H1 (cell line): ENCODE measurements at regions not wholly inside any gene's neighbourhood (a gene's known extent, or its start where the extent isn't known, plus 50 kb on each side); places are given as distances from the start of the nearest gene placed in this dataset.

ENCODE experiments used
- CTCF ChIA-PET: fragments of 300-600 bp; sonication (Branson Sonifier 250); formaldehyde crosslinking; loops from one replicate; lab custom pipeline; 2021; ENCODE audit not compliant: partially characterized antibody; lab: Charles Lee
- POLR2A ChIA-PET: fragments of 300-600 bp; sonication (Branson Sonifier 250); formaldehyde crosslinking; loops from one replicate; lab custom pipeline; 2021; ENCODE audit warnings: inconsistent platforms; ENCODE audit not compliant: partially characterized antibody; lab: Charles Lee
- DNase-seq, 2 experiments: peaks; one replicate each; pipeline versions ENCODE4 v3.0.0 to v3.0.0-alpha.2; 2010 to 2022; ENCODE audit warnings: low spot score in 2 of 2, low read depth in 1 of 2, mixed read lengths in 1 of 2
- FAIRE-seq: peaks from 2 replicates; lab custom pipeline; 2011; peaks lifted over from hg19 to GRCh38; lab: Jason Lieb, UNC
- H2AFZ ChIP-seq: 2 replicates; pipeline ENCODE4 v1.8.1; 2012; ENCODE audit warnings: low read length, inconsistent platforms
- H2AK5ac ChIP-seq: 2 replicates; pipeline ENCODE4 v1.6.1; 2013; ENCODE audit warnings: low read depth, low read length
- H2BK120ac ChIP-seq: replicated peaks from 2 replicates; pipeline ENCODE3; 2013; ENCODE audit warnings: low read depth, low read length, inconsistent platforms
- H2BK12ac ChIP-seq: 2 replicates; pipeline ENCODE4 v1.6.1; 2013; ENCODE audit warnings: low read depth, low read length
- H2BK15ac ChIP-seq: 2 replicates; pipeline ENCODE4 v1.6.1; 2013; ENCODE audit warnings: low read length
- H2BK20ac ChIP-seq: 2 replicates; pipeline ENCODE4 v1.6.1; 2013; ENCODE audit warnings: low read length
- H2BK5ac ChIP-seq: 2 replicates; pipeline ENCODE4 v1.6.1; 2013; ENCODE audit warnings: low read depth, low read length
- H3K14ac ChIP-seq: 2 replicates; pipeline ENCODE4 v1.6.1; 2013; ENCODE audit warnings: inconsistent platforms; ENCODE audit not compliant: insufficient read length
- H3K18ac ChIP-seq: 2 replicates; pipeline ENCODE4 v1.6.1; 2013; ENCODE audit warnings: low read length; ENCODE audit errors: extremely low read depth
- H3K23ac ChIP-seq: 2 replicates; pipeline ENCODE4 v1.6.1; 2013; ENCODE audit warnings: inconsistent platforms; ENCODE audit not compliant: insufficient read length
- H3K23me2 ChIP-seq: 2 replicates; pipeline ENCODE4 v1.6.1; 2013; ENCODE audit warnings: low read depth, low read length
- H3K27ac ChIP-seq: 2 replicates; pipeline ENCODE4 v1.6.1; 2011; ENCODE audit warnings: low read depth, low read length, inconsistent platforms
- H3K27me3 ChIP-seq, 4 experiments: replicated peaks in 1 of 4; 1 replicate in 1 of 4; 2 replicates in 3 of 4; pipeline versions ENCODE4 v1.6.1 to v1.8.1; 2011 to 2013; ENCODE audit warnings: low read length in 3 of 4, mild to moderate bottlenecking in 3 of 4, inconsistent platforms in 2 of 4, mixed read lengths in 2 of 4, moderate library complexity in 1 of 4; ENCODE audit not compliant: control insufficient read depth in 3 of 4, insufficient read depth in 3 of 4; ENCODE audit errors: extremely low read depth in 1 of 4
- H3K36me3 ChIP-seq, 4 experiments: 2 replicates each; pipeline versions ENCODE4 v1.6.1 to v1.8.1; 2011 to 2013; ENCODE audit warnings: mild to moderate bottlenecking in 4 of 4, low read length in 3 of 4, moderate library complexity in 2 of 4, control low read depth in 1 of 4, inconsistent platforms in 1 of 4; ENCODE audit not compliant: insufficient read depth in 4 of 4, control insufficient read depth in 2 of 4
- H3K4ac ChIP-seq: replicated peaks from 2 replicates; pipeline ENCODE3; 2013; ENCODE audit warnings: low read length, low read depth, mixed read lengths, inconsistent platforms; ENCODE audit not compliant: insufficient read length
- H3K4me1 ChIP-seq, 4 experiments: replicated peaks in 1 of 4; 1 replicate in 1 of 4; 2 replicates in 3 of 4; pipeline versions ENCODE4 v1.6.1 to v1.8.1; 2011 to 2013; ENCODE audit warnings: low read length in 3 of 4, inconsistent platforms in 2 of 4, mixed read lengths in 1 of 4; ENCODE audit not compliant: insufficient read depth in 4 of 4, control insufficient read depth in 3 of 4
- H3K4me2 ChIP-seq, 2 experiments: 2 replicates each; pipeline versions ENCODE4 v1.6.1 to v1.8.1; 2011 to 2013; ENCODE audit warnings: low read depth in 2 of 2, low read length in 2 of 2, control low read depth in 1 of 2, inconsistent platforms in 1 of 2, mild to moderate bottlenecking in 1 of 2; ENCODE audit not compliant: insufficient read depth in 1 of 2
- H3K4me3 ChIP-seq, 4 experiments: fragments of 200-600, 300-600 bp in 1 of 4; sonication (generic), shearing (Covaris generic), sonication (Bioruptor Twin) in 1 of 4; 2 replicates each; pipeline versions ENCODE4 v1.5.1 to v1.8.1; 2011 to 2016; ENCODE audit warnings: low read length in 4 of 4, low read depth in 3 of 4, control low read depth in 2 of 4, inconsistent platforms in 2 of 4, mild to moderate bottlenecking in 2 of 4, mixed read lengths in 1 of 4, moderate library complexity in 1 of 4; ENCODE audit not compliant: insufficient read depth in 2 of 4; ENCODE audit errors: extremely low read depth in 1 of 4
- H3K56ac ChIP-seq: replicated peaks from 2 replicates; pipeline ENCODE3; 2013; ENCODE audit warnings: low read depth, mild to moderate bottlenecking, mixed read lengths, low read length, inconsistent platforms; ENCODE audit not compliant: insufficient read length
- H3K79me1 ChIP-seq: 2 replicates; pipeline ENCODE4 v1.6.1; 2013; ENCODE audit warnings: low read depth, low read length, control low read depth
- H3K79me2 ChIP-seq, 2 experiments: 2 replicates each; pipeline versions ENCODE4 v1.6.1 to v1.8.1; 2012 to 2013; ENCODE audit warnings: low read length in 2 of 2, mild to moderate bottlenecking in 2 of 2, inconsistent platforms in 1 of 2; ENCODE audit not compliant: insufficient read depth in 2 of 2, control insufficient read depth in 1 of 2
- H3K9ac ChIP-seq, 4 experiments: replicated peaks in 1 of 4; 1 replicate in 1 of 4; 2 replicates in 3 of 4; pipeline versions ENCODE4 v1.6.1 to v1.8.1; 2011 to 2013; ENCODE audit warnings: low read depth in 3 of 4, low read length in 3 of 4, control low read depth in 2 of 4, mild to moderate bottlenecking in 2 of 4, moderate library complexity in 2 of 4, inconsistent platforms in 1 of 4; ENCODE audit errors: extremely low read depth in 1 of 4
- H3K9me3 ChIP-seq, 2 experiments: 2 replicates each; pipeline versions ENCODE4 v1.6.1 to v1.8.1; 2012 to 2013; ENCODE audit warnings: mild to moderate bottlenecking in 2 of 2, moderate library complexity in 2 of 2, control low read depth in 1 of 2, inconsistent platforms in 1 of 2, low read depth in 1 of 2, low read length in 1 of 2, mixed read lengths in 1 of 2; ENCODE audit not compliant: insufficient read depth in 2 of 2
- H4K20me1 ChIP-seq, 2 experiments: replicated peaks in 1 of 2; 2 replicates each; pipeline versions ENCODE3 to v1.8.1; 2011 to 2013; ENCODE audit warnings: inconsistent platforms in 2 of 2, low read length in 2 of 2, mild to moderate bottlenecking in 1 of 2; ENCODE audit not compliant: insufficient read depth in 2 of 2, control insufficient read depth in 1 of 2
- H4K5ac ChIP-seq: 2 replicates; pipeline ENCODE4 v1.6.1; 2013; ENCODE audit warnings: low read length, low read depth, mixed read lengths, inconsistent platforms; ENCODE audit not compliant: insufficient read length
- H4K8ac ChIP-seq: 2 replicates; pipeline ENCODE4 v1.8.0; 2013; ENCODE audit warnings: mild to moderate bottlenecking, moderate library complexity, low read length, inconsistent platforms; ENCODE audit not compliant: insufficient read depth; ENCODE audit errors: extremely low read depth
- H4K91ac ChIP-seq: replicated peaks from 2 replicates; pipeline ENCODE3; 2013; ENCODE audit warnings: low read length, mixed read lengths, inconsistent platforms; ENCODE audit not compliant: insufficient read length
- ASH2L ChIP-seq: fragments of 200-600, 300-600 bp; sonication (generic); IDR thresholded peaks from one replicate; pipeline ENCODE4 v1.7.1; 2017; ENCODE audit warnings: low read length
- CHD2 ChIP-seq: IDR thresholded peaks from 2 replicates; pipeline ENCODE4 v1.6.1; 2012; ENCODE audit warnings: low read length, improper control_type of control experiment
- EP300 ChIP-seq, 2 experiments: IDR thresholded peaks; 1 replicate in 1 of 2; 2 replicates in 1 of 2; pipeline ENCODE4 v1.6.1; 2011 to 2012; ENCODE audit warnings: low read depth in 2 of 2, low read length in 2 of 2, mild to moderate bottlenecking in 2 of 2, borderline replicate concordance in 1 of 2, inconsistent platforms in 1 of 2, moderate library complexity in 1 of 2
- HDAC2 ChIP-seq, 2 experiments: fragments of 300-600 bp in 1 of 2; sonication (generic) in 1 of 2; IDR thresholded peaks; 2 replicates each; pipeline ENCODE4 v1.6.1; 2011 to 2012; ENCODE audit warnings: low read depth in 2 of 2, low read length in 2 of 2, mild to moderate bottlenecking in 2 of 2, moderate library complexity in 2 of 2, borderline replicate concordance in 1 of 2, inconsistent platforms in 1 of 2
- JUN ChIP-seq: IDR thresholded peaks from 2 replicates; pipeline ENCODE4 v1.6.1; 2011; ENCODE audit warnings: low read depth, mild to moderate bottlenecking, improper control_type of control experiment, low read length
- KDM1A ChIP-seq: fragments of 200-600, 300-600 bp; sonication (generic); IDR thresholded peaks from 2 replicates; pipeline ENCODE4 v1.7.1; 2016; ENCODE audit warnings: mild to moderate bottlenecking, low read length, borderline replicate concordance
- SIN3A ChIP-seq, 2 experiments: IDR thresholded peaks in 1 of 2; conservative IDR thresholded peaks in 1 of 2; 2 replicates each; pipeline ENCODE4 v1.6.1; 2011 to 2012; ENCODE audit warnings: low read length in 2 of 2, improper control_type of control experiment in 1 of 2, low read depth in 1 of 2, mild to moderate bottlenecking in 1 of 2
- SP2 ChIP-seq: IDR thresholded peaks from 2 replicates; pipeline ENCODE4 v1.6.1; 2012; ENCODE audit warnings: mild to moderate bottlenecking, low read length, inconsistent platforms
- SP4 ChIP-seq: IDR thresholded peaks from 2 replicates; pipeline ENCODE4 v1.6.1; 2012; ENCODE audit warnings: low read length, inconsistent platforms
- TAF7 ChIP-seq: optimal IDR thresholded peaks from 2 replicates; pipeline ENCODE3; 2011; ENCODE audit warnings: low read depth, mild to moderate bottlenecking, inconsistent platforms, low read length, moderate library complexity, borderline replicate concordance
- ZNF274 ChIP-seq: IDR thresholded peaks from 2 replicates; pipeline ENCODE4 v1.7.0; 2012; ENCODE audit warnings: low read length, borderline replicate concordance; ENCODE audit errors: extremely low read depth
- WGBS, 2 experiments: shearing (Covaris generic) in 1 of 2; methylation state at CpG; one replicate each; pipeline versions ENCODE4 v1.1.6 to v1.1.7; 2013 to 2015; ENCODE audit warnings: low lambda C conversion rate in 2 of 2, mixed read lengths in 2 of 2, inconsistent platforms in 1 of 2, low coverage in 1 of 2, missing lambda C conversion rate in 1 of 2; ENCODE audit not compliant: insufficient replicate concordance in 2 of 2, insufficient coverage in 1 of 2, insufficient read length in 1 of 2; ENCODE audit errors: extremely low coverage in 1 of 2, missing lambda C conversion rate in 1 of 2; 5-methylcytosine and 5-hydroxymethylcytosine counted together
- TF ChIP-seq, protein P1 (sequence below): IDR thresholded peaks from 2 replicates; pipeline ENCODE4 v1.6.1; 2011; ENCODE audit warnings: low read depth, mild to moderate bottlenecking, low read length; ENCODE audit not compliant: insufficient read depth

DNA sequence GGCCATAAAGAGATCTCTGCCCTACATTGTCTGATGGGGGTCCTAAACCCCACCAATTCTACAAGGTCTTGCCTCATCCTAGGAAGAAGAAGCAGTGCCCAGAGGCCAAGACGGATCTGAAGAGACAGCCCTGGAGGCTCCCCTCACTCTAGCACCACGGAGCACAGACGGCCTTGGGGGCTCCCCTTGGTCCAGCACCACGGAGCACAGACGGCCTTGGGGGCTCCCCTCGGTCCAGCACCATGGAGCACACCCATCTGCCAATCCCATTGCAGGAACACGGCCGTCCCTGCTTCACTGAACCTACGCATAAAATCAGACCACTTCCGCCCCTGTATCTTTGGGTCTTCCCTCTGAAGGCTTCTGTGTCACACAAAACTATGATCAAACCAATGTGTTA, 215.1 kb upstream of the SALL3 start:
- H2BK120ac ChIP-seq: no peak overlapping the region
- no peak overlapping the region for H2BK12ac ChIP-seq
- H3K4me2 ChIP-seq: no peak overlapping the region
- no peak overlapping the region for H3K4me3 ChIP-seq
- H2BK20ac ChIP-seq: no peak overlapping the region
- H3K56ac ChIP-seq: no peak overlapping the region
- no peaks in the 10 kb centered on the region for H3K23me2 ChIP-seq
- H3K9ac ChIP-seq: no peak overlapping the region
- H4K8ac ChIP-seq: no peak overlapping the region
- no peaks in the 10 kb centered on the region for H4K20me1 ChIP-seq
- H4K91ac ChIP-seq: no peak overlapping the region
- H3K36me3 ChIP-seq: no peaks in the 10 kb centered on the region
- no peak overlapping the region for H3K23ac ChIP-seq
- no peak for TF ChIP-seq EP300 (IDR thresholded peaks at IDR 0.05; ENCODE audit: borderline replicate concordance in 1 of 2, low read depth in 2 of 2, low read length in 2 of 2)
- TF ChIP-seq HDAC2 (IDR thresholded peaks at IDR 0.05; ENCODE audit: borderline replicate concordance in 1 of 2, low read depth in 2 of 2, low read length in 2 of 2): no peak
- no peak for TF ChIP-seq KDM1A
- TF ChIP-seq CHD2: no peak
- TF ChIP-seq SP2: no peak
- no peak for TF ChIP-seq TAF7
- no peak for TF ChIP-seq SIN3A (conservative IDR thresholded peaks at IDR 0.05 in 1 of 2, IDR thresholded peaks at IDR 0.05 in 1 of 2; ENCODE audit: low read depth in 1 of 2, low read length in 2 of 2)
- no peak for TF ChIP-seq JUN
- TF ChIP-seq SP4: no peak
- TF ChIP-seq ZNF274: no peak
- TF ChIP-seq, protein P1, sequence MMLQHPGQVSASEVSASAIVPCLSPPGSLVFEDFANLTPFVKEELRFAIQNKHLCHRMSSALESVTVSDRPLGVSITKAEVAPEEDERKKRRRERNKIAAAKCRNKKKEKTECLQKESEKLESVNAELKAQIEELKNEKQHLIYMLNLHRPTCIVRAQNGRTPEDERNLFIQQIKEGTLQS: no peak
- TF ChIP-seq ASH2L: no peak
- no peak overlapping the region for H2BK15ac ChIP-seq
- H3K79me1 ChIP-seq: no peaks in the 10 kb centered on the region
- 96% methylated on average over 10 of the region's 10 CpGs; no CpG with 5 or more reads in 1 of the 2 experiments for WGBS, 2 experiments
- no peaks in the 10 kb centered on the region for H3K79me2 ChIP-seq
- no peak overlapping the region for H3K14ac ChIP-seq
- H2AK5ac ChIP-seq: no peak overlapping the region
- no peak overlapping the region for H2AFZ ChIP-seq
- CTCF ChIA-PET: no interaction called here
- H3K4me1 ChIP-seq: peaks cover 0 to 13% (median under 1%) of the 10 kb centered on the region in 4 experiments; a peak in 2 of 7 replicates
- H3K4ac ChIP-seq: no peak overlapping the region
- no peak overlapping the region for H3K27ac ChIP-seq
- no peak for FAIRE-seq
- no peak overlapping the region for H4K5ac ChIP-seq
- H2BK5ac ChIP-seq: no peak overlapping the region
- POLR2A ChIA-PET: no interaction called here
- no peaks in the 10 kb centered on the region for H3K9me3 ChIP-seq
- H3K18ac ChIP-seq: no peak overlapping the region
- DNase-seq: no peak
- no peaks in the 10 kb centered on the region; a peak in 1 of 7 replicates for H3K27me3 ChIP-seq
